Progenitor cell of endocrine pancreas (in vitro differentiated cells): ENCODE measurements at regions not wholly inside any gene's neighbourhood (a gene's known extent, or its start where the extent isn't known, plus 50 kb on each side); places are given as distances from the start of the nearest gene placed in this dataset.
A peak's percentile ranks its signal among the peaks of the same experiment; 100 is the strongest.

ENCODE experiments used
- DNase-seq: peaks from one replicate; pipeline ENCODE4 v3.0.0; 2021; ENCODE audit warnings: low spot score; ENCODE audit not compliant: unreplicated experiment
- H3K27ac Mint-ChIP-seq: 2 replicates; pipeline ENCODE4 v1.8.0; 2021; ENCODE audit warnings: mild to moderate bottlenecking, moderate library complexity, mixed read lengths
- H3K27me3 Mint-ChIP-seq: 2 replicates; pipeline ENCODE4 v1.8.0; 2021; ENCODE audit warnings: mixed read lengths
- H3K36me3 Mint-ChIP-seq: 2 replicates; pipeline ENCODE4 v1.8.0; 2022; ENCODE audit warnings: mixed read lengths; ENCODE audit not compliant: insufficient read depth
- H3K4me1 Mint-ChIP-seq: 2 replicates; pipeline ENCODE4 v1.8.0; 2021; ENCODE audit warnings: low read depth, mixed read lengths
- H3K4me3 Mint-ChIP-seq: 2 replicates; pipeline ENCODE4 v1.8.0; 2021; ENCODE audit warnings: low read depth, mild to moderate bottlenecking, moderate library complexity, mixed read lengths
- H3K9me3 Mint-ChIP-seq: 2 replicates; pipeline ENCODE4 v1.8.0; 2021; ENCODE audit warnings: low read depth, mixed read lengths
- CTCF ChIP-seq: fragments of 200-600 bp; sonication (generic); IDR thresholded peaks from one replicate; pipeline ENCODE4 v1.5.0; 2021; ENCODE audit warnings: antibody characterized with exemption, mild to moderate bottlenecking; ENCODE audit not compliant: unreplicated experiment

GRCh38 chr17:77640252-77640651 is 318.3 kb upstream of the TNRC6C start:
- Mint-ChIP-seq H3K4me3 (no peak overlapping the region), H3K36me3 (no peaks in the 10 kb centered on the region), H3K27me3 (peaks cover 63% of the 10 kb centered on the region), H3K9me3 (no peaks in the 10 kb centered on the region), H3K27ac (no peak overlapping the region), H3K4me1 (no peaks in the 10 kb centered on the region)
- no peak for DNase-seq
- no peak for TF ChIP-seq CTCF

GRCh38 chr17:77640916-77641605 is 317.4 kb upstream of the TNRC6C start:
- Mint-ChIP-seq H3K4me1 (no peaks in the 10 kb centered on the region), H3K4me3 (no peak overlapping the region), H3K27ac (no peak overlapping the region), H3K27me3 (peaks cover 64% of the 10 kb centered on the region), H3K9me3 (no peaks in the 10 kb centered on the region), H3K36me3 (no peaks in the 10 kb centered on the region)
- no peak for DNase-seq
- no peak for TF ChIP-seq CTCF

GRCh38 chr17:77641718-77642117 is 316.8 kb upstream of the TNRC6C start:
- H3K36me3 Mint-ChIP-seq: no peaks in the 10 kb centered on the region
- DNase-seq: no peak
- TF ChIP-seq CTCF: no peak
- no peaks in the 10 kb centered on the region for H3K9me3 Mint-ChIP-seq
- H3K27ac Mint-ChIP-seq: no peak overlapping the region
- H3K4me1 Mint-ChIP-seq: no peaks in the 10 kb centered on the region
- no peak overlapping the region for H3K4me3 Mint-ChIP-seq
- H3K27me3 Mint-ChIP-seq: peaks cover 63% of the 10 kb centered on the region

GRCh38 chr17:77644181-77645071 is 314.1 kb upstream of the TNRC6C start:
- Mint-ChIP-seq H3K9me3 (peaks cover 12% of the 10 kb centered on the region), H3K27ac (no peak overlapping the region), H3K4me1 (no peaks in the 10 kb centered on the region), H3K36me3 (peaks cover 4% of the 10 kb centered on the region), H3K27me3 (peaks cover 47% of the 10 kb centered on the region), H3K4me3 (no peak overlapping the region)
- no peak for DNase-seq
- TF ChIP-seq CTCF: no peak

- Mint-ChIP-seq H3K4me1 (no peaks in the 10 kb centered on the region), H3K9me3 (peaks cover 17% of the 10 kb centered on the region), H3K4me3 (no peak overlapping the region), H3K27ac (no peak overlapping the region), H3K36me3 (peaks cover 4% of the 10 kb centered on the region), H3K27me3 (peaks cover 37% of the 10 kb centered on the region)
- no peak for DNase-seq
- TF ChIP-seq CTCF: peak; percentile 35
These were observed 313.1 kb upstream of the TNRC6C start for GRCh38 chr17:77645072-77646045.
